ENCODE measurements at regions not wholly inside any gene's neighbourhood (a gene's known extent, or its start where the extent isn't known, plus 50 kb on each side); places are given as distances from the start of the nearest gene placed in this dataset.

GRCh38 chr12:113678223-113679119, 206.8 kb upstream of the LHX5 start:
- peaks cover 19% of the 10 kb centered on the region for H3K27me3 Mint-ChIP-seq

GRCh38 chr12:113676547-113676946, 204.9 kb upstream of the LHX5 start:
- Mint-ChIP-seq H3K9me3 (peaks cover 9% of the 10 kb centered on the region), H3K36me3 (no peaks in the 10 kb centered on the region)

More at GRCh38 chr12:113678223-113679119, 206.8 kb upstream of the LHX5 start:
- no peaks in the 10 kb centered on the region for H3K4me1 Mint-ChIP-seq
- H3K9me3 Mint-ChIP-seq = peaks cover 9% of the 10 kb centered on the region
- H3K4me3 Mint-ChIP-seq = no peak overlapping the region
- H3K36me3 Mint-ChIP-seq = no peaks in the 10 kb centered on the region
- no peak overlapping the region for H3K27ac Mint-ChIP-seq

GRCh38 chr12:113676117-113676516, 204.4 kb upstream of the LHX5 start:
- peaks cover 26% of the 10 kb centered on the region for H3K27me3 Mint-ChIP-seq
- no peaks in the 10 kb centered on the region for H3K4me1 Mint-ChIP-seq
- H3K9me3 Mint-ChIP-seq = peaks cover 6% of the 10 kb centered on the region
- H3K36me3 Mint-ChIP-seq = no peaks in the 10 kb centered on the region
- no peak overlapping the region for H3K27ac Mint-ChIP-seq
- no peak overlapping the region for H3K4me3 Mint-ChIP-seq

More at GRCh38 chr12:113676547-113676946, 204.9 kb upstream of the LHX5 start:
- Mint-ChIP-seq H3K27me3 (peaks cover 24% of the 10 kb centered on the region), H3K4me1 (no peaks in the 10 kb centered on the region), H3K4me3 (no peak overlapping the region), H3K27ac (no peak overlapping the region)

- H3K4me3 Mint-ChIP-seq = no peak overlapping the region
- no peak overlapping the region for H3K27ac Mint-ChIP-seq
- H3K4me1 Mint-ChIP-seq = no peaks in the 10 kb centered on the region
- no peaks in the 10 kb centered on the region for H3K36me3 Mint-ChIP-seq
- H3K27me3 Mint-ChIP-seq = peaks cover 30% of the 10 kb centered on the region
- H3K9me3 Mint-ChIP-seq = no peaks in the 10 kb centered on the region
Measured at GRCh38 chr12:113674996-113675395, 203.3 kb upstream of the LHX5 start.

- H3K27me3 Mint-ChIP-seq = peaks cover 31% of the 10 kb centered on the region
- H3K4me3 Mint-ChIP-seq = no peak overlapping the region
- no peak overlapping the region for H3K27ac Mint-ChIP-seq
- H3K4me1 Mint-ChIP-seq = no peaks in the 10 kb centered on the region
- H3K9me3 Mint-ChIP-seq = no peaks in the 10 kb centered on the region
- no peaks in the 10 kb centered on the region for H3K36me3 Mint-ChIP-seq
Measured at GRCh38 chr12:113674302-113674701, 202.6 kb upstream of the LHX5 start.

GRCh38 chr12:113673458-113674238, 202.0 kb upstream of the LHX5 start:
- Mint-ChIP-seq H3K27ac (no peak overlapping the region), H3K9me3 (no peaks in the 10 kb centered on the region), H3K4me1 (no peaks in the 10 kb centered on the region), H3K27me3 (peaks cover 33% of the 10 kb centered on the region), H3K36me3 (no peaks in the 10 kb centered on the region), H3K4me3 (no peak overlapping the region)

- Mint-ChIP-seq H3K9me3 (no peaks in the 10 kb centered on the region), H3K4me1 (no peaks in the 10 kb centered on the region), H3K27me3 (peaks cover 33% of the 10 kb centered on the region), H3K36me3 (no peaks in the 10 kb centered on the region), H3K27ac (no peak overlapping the region), H3K4me3 (no peak overlapping the region)
Measured at GRCh38 chr12:113670742-113671141, 199.1 kb upstream of the LHX5 start.

- no peaks in the 10 kb centered on the region for H3K4me1 Mint-ChIP-seq
- H3K36me3 Mint-ChIP-seq = no peaks in the 10 kb centered on the region
- no peak overlapping the region for H3K27ac Mint-ChIP-seq
- H3K9me3 Mint-ChIP-seq = no peaks in the 10 kb centered on the region
- peaks cover 29% of the 10 kb centered on the region for H3K27me3 Mint-ChIP-seq
- H3K4me3 Mint-ChIP-seq = no peak overlapping the region
Measured at GRCh38 chr12:113667676-113668356, 196.1 kb upstream of the LHX5 start.

- H3K4me3 Mint-ChIP-seq = no peak overlapping the region
- no peak overlapping the region for H3K27ac Mint-ChIP-seq
- H3K4me1 Mint-ChIP-seq = no peaks in the 10 kb centered on the region
- H3K9me3 Mint-ChIP-seq = no peaks in the 10 kb centered on the region
- H3K36me3 Mint-ChIP-seq = no peaks in the 10 kb centered on the region
- H3K27me3 Mint-ChIP-seq = peaks cover 31% of the 10 kb centered on the region
Measured at GRCh38 chr12:113667095-113667494, 195.4 kb upstream of the LHX5 start.

GRCh38 chr12:113666223-113666622, 194.6 kb upstream of the LHX5 start:
- H3K9me3 Mint-ChIP-seq = no peaks in the 10 kb centered on the region
- peaks cover 26% of the 10 kb centered on the region for H3K27me3 Mint-ChIP-seq
- H3K4me1 Mint-ChIP-seq = no peaks in the 10 kb centered on the region
- no peaks in the 10 kb centered on the region for H3K36me3 Mint-ChIP-seq
- H3K4me3 Mint-ChIP-seq = no peak overlapping the region
- H3K27ac Mint-ChIP-seq = no peak overlapping the region

- Mint-ChIP-seq H3K27me3 (peaks cover 24% of the 10 kb centered on the region), H3K9me3 (no peaks in the 10 kb centered on the region)
Measured at GRCh38 chr12:113665457-113665856, 193.8 kb upstream of the LHX5 start.

GRCh38 chr12:113664224-113664681, 192.6 kb upstream of the LHX5 start:
- Mint-ChIP-seq H3K27me3 (peaks cover 21% of the 10 kb centered on the region), H3K36me3 (no peaks in the 10 kb centered on the region), H3K4me1 (no peaks in the 10 kb centered on the region), H3K27ac (no peak overlapping the region), H3K4me3 (no peak overlapping the region), H3K9me3 (no peaks in the 10 kb centered on the region)

More at GRCh38 chr12:113665457-113665856, 193.8 kb upstream of the LHX5 start:
- Mint-ChIP-seq H3K4me1 (no peaks in the 10 kb centered on the region), H3K4me3 (no peak overlapping the region), H3K27ac (no peak overlapping the region), H3K36me3 (no peaks in the 10 kb centered on the region)

- Mint-ChIP-seq H3K36me3 (no peaks in the 10 kb centered on the region), H3K4me1 (no peaks in the 10 kb centered on the region), H3K27ac (no peak overlapping the region), H3K4me3 (no peak overlapping the region), H3K9me3 (no peaks in the 10 kb centered on the region), H3K27me3 (peaks cover 18% of the 10 kb centered on the region)
Measured at GRCh38 chr12:113663396-113663795, 191.7 kb upstream of the LHX5 start.

GRCh38 chr12:113660936-113661335, 189.3 kb upstream of the LHX5 start:
- H3K4me1 Mint-ChIP-seq = no peaks in the 10 kb centered on the region
- H3K9me3 Mint-ChIP-seq = peaks cover 3% of the 10 kb centered on the region
- H3K27me3 Mint-ChIP-seq = peaks cover 11% of the 10 kb centered on the region
- no peak overlapping the region for H3K27ac Mint-ChIP-seq
- no peaks in the 10 kb centered on the region for H3K36me3 Mint-ChIP-seq
- no peak overlapping the region for H3K4me3 Mint-ChIP-seq

GRCh38 chr12:113659416-113659815, 187.7 kb upstream of the LHX5 start:
- Mint-ChIP-seq H3K27me3 (peaks cover 10% of the 10 kb centered on the region), H3K9me3 (peaks cover 4% of the 10 kb centered on the region), H3K4me3 (no peak overlapping the region), H3K36me3 (no peaks in the 10 kb centered on the region), H3K27ac (no peak overlapping the region), H3K4me1 (no peaks in the 10 kb centered on the region)
